ENCODE measurements at regions not wholly inside any gene's neighbourhood (a gene's known extent, or its start where the extent isn't known, plus 50 kb on each side); places are given as distances from the start of the nearest gene placed in this dataset.

DNA sequence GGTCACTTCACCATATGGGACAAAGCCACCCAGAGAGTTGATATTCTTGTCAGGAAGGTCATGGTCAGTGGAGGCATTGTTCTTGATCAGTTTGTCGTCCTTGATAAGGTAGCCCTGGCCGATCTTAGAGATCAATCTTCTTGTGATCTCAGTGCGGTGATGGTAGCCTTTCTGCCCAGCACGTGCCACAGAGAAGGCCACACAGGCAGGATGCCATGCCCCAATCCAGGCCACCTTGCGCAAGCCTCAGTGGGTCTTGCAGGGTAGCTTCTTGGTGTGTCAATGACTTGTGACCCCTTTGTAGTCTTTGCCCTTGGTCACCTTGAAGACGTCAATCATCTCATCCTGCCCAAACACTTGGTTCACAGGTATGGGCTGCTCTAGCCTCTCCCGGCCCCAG, 143.9 kb upstream of the ASB18 start:
- TF ChIP-seq CTCF (IDR thresholded peaks at IDR 0.05) = no peak
- TF ChIP-seq POLR2A (IDR thresholded peaks at IDR 0.05) = no peak
